RWPE1 (cell line): ENCODE measurements at regions not wholly inside any gene's neighbourhood (a gene's known extent, or its start where the extent isn't known, plus 50 kb on each side); places are given as distances from the start of the nearest gene placed in this dataset.

Experiments used
- CTCF ChIA-PET: fragments of 350-600 bp; sonication (Branson Sonifier 250); formaldehyde crosslinking; extraction: SDS; loops from one replicate; lab custom pipeline; 2021; lab: Yijun Ruan, JAX
- POLR2A ChIA-PET: fragments of 400-600 bp; formaldehyde crosslinking; extraction: SDS; loops from one replicate; lab custom pipeline; 2020; ENCODE audit warnings: antibody characterized with exemption; ENCODE audit not compliant: low non-redundant PET; lab: Yijun Ruan, JAX
- DNase-seq: peaks from one replicate; pipeline ENCODE4 v3.0.0; 2012; ENCODE audit warnings: low spot score
- H3K27ac ChIP-seq: fragments of 450-650 bp; 2 replicates; pipeline ENCODE4 v1.5.1; 2017
- CTCF ChIP-seq: fragments of 450-650 bp; conservative IDR thresholded peaks from 2 replicates; pipeline ENCODE4 v1.5.1; 2017; ENCODE audit warnings: low read depth, mild to moderate bottlenecking

GRCh38 chr3:28667646-28668621 lies 319.3 kb upstream of the AZI2 start:
- DNase-seq, result peak; percentile 13
- peak; percentile 76 for TF ChIP-seq CTCF
- ChIA-PET POLR2A (no interaction called here), CTCF (interaction anchor here (0.6 to 0.7 kb wide), 5 partner anchors 49 to 1300 kb away, joined by 3 to 4 read pairs (median 4); no protein-coding TSS in a partner anchor)
- no peak overlapping the region for H3K27ac ChIP-seq

- no peak for TF ChIP-seq CTCF
- ChIA-PET POLR2A (no interaction called here), CTCF (no interaction called here)
- no peak for DNase-seq
- H3K27ac ChIP-seq, result no peak overlapping the region
Measured at GRCh38 chr3:28669870-28670269, 321.2 kb upstream of the AZI2 start.

GRCh38 chr3:28672406-28672805 lies 323.8 kb upstream of the AZI2 start:
- ChIA-PET POLR2A (no interaction called here), CTCF (no interaction called here)
- no peak for DNase-seq
- no peak for TF ChIP-seq CTCF
- no peak overlapping the region for H3K27ac ChIP-seq

GRCh38 chr3:28673446-28673845 lies 324.8 kb upstream of the AZI2 start:
- ChIA-PET CTCF (no interaction called here), POLR2A (no interaction called here)
- H3K27ac ChIP-seq, result no peak overlapping the region
- TF ChIP-seq CTCF, result no peak
- no peak for DNase-seq

GRCh38 chr3:28674212-28674611 lies 325.6 kb upstream of the AZI2 start:
- TF ChIP-seq CTCF, result no peak
- no peak overlapping the region for H3K27ac ChIP-seq
- ChIA-PET CTCF (no interaction called here), POLR2A (no interaction called here)
- DNase-seq, result no peak

GRCh38 chr3:28677581-28677980 lies 329.0 kb upstream of the AZI2 start:
- no peak for TF ChIP-seq CTCF
- H3K27ac ChIP-seq, result no peak overlapping the region
- ChIA-PET CTCF (no interaction called here), POLR2A (no interaction called here)
- no peak for DNase-seq
